Trophoblast cell (in vitro differentiated cells and primary cell): ENCODE measurements at regions not wholly inside any gene's neighbourhood (a gene's known extent, or its start where the extent isn't known, plus 50 kb on each side); places are given as distances from the start of the nearest gene placed in this dataset.
A peak's percentile ranks its signal among the peaks of the same experiment; 100 is the strongest.

Experiments used
- DNase-seq, 2 donors: peaks; one replicate each; pipeline ENCODE4 v3.0.0-alpha.2; 2016
- H2AFZ ChIP-seq: 2 replicates; pipeline ENCODE4 v1.6.1; 2013; ENCODE audit warnings: low read length, moderate library complexity, mild to moderate bottlenecking; ENCODE audit not compliant: insufficient read depth, poor library complexity
- H2AK5ac ChIP-seq: 2 replicates; pipeline ENCODE4 v1.6.1; 2013; ENCODE audit warnings: mild to moderate bottlenecking, low read length
- H2BK120ac ChIP-seq: 2 replicates; pipeline ENCODE4 v1.6.1; 2013; ENCODE audit warnings: low read length, mild to moderate bottlenecking, moderate library complexity; ENCODE audit not compliant: insufficient read depth, poor library complexity
- H2BK12ac ChIP-seq: 2 replicates; pipeline ENCODE4 v1.6.1; 2013; ENCODE audit warnings: mild to moderate bottlenecking, low read length, moderate library complexity
- H2BK5ac ChIP-seq: 2 replicates; pipeline ENCODE4 v1.6.1; 2013; ENCODE audit warnings: low read length, low read depth, moderate library complexity, mild to moderate bottlenecking; ENCODE audit not compliant: poor library complexity
- H3K14ac ChIP-seq: 2 replicates; pipeline ENCODE4 v1.6.1; 2013; ENCODE audit warnings: mild to moderate bottlenecking, low read length
- H3K18ac ChIP-seq: 2 replicates; pipeline ENCODE4 v1.6.1; 2013; ENCODE audit warnings: mild to moderate bottlenecking, low read length
- H3K23ac ChIP-seq: 2 replicates; pipeline ENCODE4 v1.6.1; 2013; ENCODE audit warnings: low read length
- H3K27ac ChIP-seq: 2 replicates; pipeline ENCODE4 v1.5.1; 2013; ENCODE audit warnings: low read depth, mild to moderate bottlenecking, inconsistent platforms, low read length, moderate library complexity
- H3K27me3 ChIP-seq: 2 replicates; pipeline ENCODE4 v1.6.1; 2013; ENCODE audit warnings: inconsistent platforms, mild to moderate bottlenecking, low read length, moderate library complexity; ENCODE audit not compliant: insufficient read depth
- H3K36me3 ChIP-seq, 2 experiments: 1 replicate in 1 of 2; 2 replicates in 1 of 2; pipeline ENCODE4 v1.6.1; 2013; ENCODE audit warnings: low read length in 2 of 2, mild to moderate bottlenecking in 2 of 2, moderate library complexity in 1 of 2; ENCODE audit not compliant: insufficient read depth in 2 of 2, control insufficient read depth in 1 of 2
- H3K4ac ChIP-seq: 2 replicates; pipeline ENCODE4 v1.6.1; 2013; ENCODE audit warnings: low read depth, mild to moderate bottlenecking, low read length, moderate library complexity
- H3K4me1 ChIP-seq, 2 experiments: 1 replicate in 1 of 2; 2 replicates in 1 of 2; pipeline ENCODE4 v1.6.1; 2013; ENCODE audit warnings: low read length in 2 of 2, mild to moderate bottlenecking in 2 of 2, moderate library complexity in 1 of 2; ENCODE audit not compliant: insufficient read depth in 2 of 2, control insufficient read depth in 1 of 2
- H3K4me2 ChIP-seq: 2 replicates; pipeline ENCODE4 v1.6.1; 2013; ENCODE audit warnings: inconsistent platforms, mild to moderate bottlenecking, low read length, moderate library complexity
- H3K4me3 ChIP-seq: 2 replicates; pipeline ENCODE4 v1.5.1; 2013; ENCODE audit warnings: mild to moderate bottlenecking, low read depth, low read length, inconsistent platforms
- H3K79me1 ChIP-seq: one replicate; pipeline ENCODE4 v1.6.1; 2013; ENCODE audit warnings: low read length
- H3K79me2 ChIP-seq: 2 replicates; pipeline ENCODE4 v1.6.1; 2013; ENCODE audit warnings: low read length, mild to moderate bottlenecking; ENCODE audit not compliant: control insufficient read depth, insufficient read depth, poor library complexity
- H3K9ac ChIP-seq: 2 replicates; pipeline ENCODE4 v1.6.1; 2013; ENCODE audit warnings: mild to moderate bottlenecking, low read length
- H3K9me3 ChIP-seq: 2 replicates; pipeline ENCODE4 v1.6.1; 2013; ENCODE audit warnings: low read depth, mild to moderate bottlenecking, control low read depth, inconsistent platforms, low read length; ENCODE audit not compliant: insufficient read depth
- H4K12ac ChIP-seq: 2 replicates; pipeline ENCODE4 v1.6.1; 2013; ENCODE audit warnings: low read depth, mild to moderate bottlenecking, low read length, moderate library complexity
- H4K8ac ChIP-seq: 2 replicates; pipeline ENCODE4 v1.6.1; 2013; ENCODE audit warnings: low read depth, mild to moderate bottlenecking, low read length, moderate library complexity
- H4K91ac ChIP-seq: one replicate; pipeline ENCODE4 v1.6.1; 2013; ENCODE audit warnings: low read depth, mild to moderate bottlenecking, low read length, moderate library complexity
- WGBS: extraction: QIAGEN DNeasy Blood & Tissue Kit; methylation state at CpG from one replicate; pipeline ENCODE4 v1.1.7; 2013; ENCODE audit warnings: missing lambda C conversion rate; ENCODE audit not compliant: insufficient read length, insufficient coverage; ENCODE audit errors: extremely low coverage; 5-methylcytosine and 5-hydroxymethylcytosine counted together

DNA sequence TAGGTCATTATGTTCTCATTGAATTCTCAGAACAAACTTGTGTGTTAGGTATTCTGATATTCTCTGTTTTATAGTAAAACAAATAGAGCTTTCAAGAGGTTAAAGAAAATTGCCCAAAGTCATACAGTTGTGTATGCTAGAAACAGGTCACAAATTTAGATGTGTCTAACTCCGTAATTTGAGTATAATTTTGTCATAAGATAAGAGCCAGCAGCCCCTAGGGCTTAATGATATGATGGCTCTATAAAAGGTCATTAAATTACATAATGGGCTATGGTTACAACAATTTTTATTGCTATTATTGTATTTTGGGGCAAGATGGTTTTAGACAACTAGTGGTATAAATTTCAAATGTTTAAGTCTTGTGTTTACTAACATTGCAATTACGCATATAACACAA is 701.9 kb downstream of the LUZP2 start:
- Histone ChIP-seq H2AK5ac (no peak overlapping the region), H3K4me3 (no peak overlapping the region), H2BK120ac (no peak overlapping the region), H3K18ac (no peak overlapping the region), H3K23ac (no peak overlapping the region), H4K8ac (no peak overlapping the region), H3K36me3 (no peaks in the 10 kb centered on the region), H3K79me2 (no peaks in the 10 kb centered on the region), H3K4me2 (no peak overlapping the region), H3K27me3 (no peaks in the 10 kb centered on the region), H2BK5ac (no peak overlapping the region), H3K27ac (no peak overlapping the region), H4K91ac (no peak overlapping the region), H3K9me3 (no peaks in the 10 kb centered on the region), H3K4me1 (no peaks in the 10 kb centered on the region), H4K12ac (no peak overlapping the region), H2AFZ (no peak overlapping the region), H2BK12ac (no peak overlapping the region), H3K4ac (no peak overlapping the region), H3K9ac (no peak overlapping the region), H3K14ac (no peak overlapping the region), H3K79me1 (no peaks in the 10 kb centered on the region)
- no peak for DNase-seq
- WGBS, result no CpG with 5 or more reads among the region's 2 CpGs

GRCh38 chr11:25200925-25201324 is 704.1 kb downstream of the LUZP2 start:
- no CpG with 5 or more reads among the region's 1 CpG for WGBS
- no peak for DNase-seq

DNA sequence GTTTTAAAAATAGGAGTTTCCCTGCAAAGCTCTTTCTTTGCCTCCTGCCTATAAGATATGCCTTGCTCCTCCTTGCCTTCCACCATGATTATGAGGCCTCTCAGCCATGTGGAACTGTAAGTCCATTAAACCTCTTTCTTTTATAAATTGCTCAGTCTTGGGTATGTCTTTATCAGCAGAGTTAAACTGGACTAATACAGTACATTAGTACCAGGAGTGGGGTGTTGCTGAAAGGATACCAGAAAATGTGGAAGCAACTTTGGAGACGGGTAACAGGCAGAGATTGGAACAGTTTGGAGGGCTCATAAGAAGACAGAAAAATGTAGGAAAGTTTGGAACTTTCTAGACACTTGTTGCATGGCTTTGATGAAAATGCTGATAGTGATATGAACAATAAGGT is 709.9 kb downstream of the LUZP2 start:
- Histone ChIP-seq H4K8ac (no peak overlapping the region), H4K12ac (no peak overlapping the region), H3K18ac (no peak overlapping the region), H2BK12ac (no peak overlapping the region), H3K4me2 (no peak overlapping the region), H3K27me3 (no peaks in the 10 kb centered on the region), H3K9me3 (no peaks in the 10 kb centered on the region), H3K36me3 (no peaks in the 10 kb centered on the region), H4K91ac (no peak overlapping the region), H2BK5ac (no peak overlapping the region), H3K79me2 (no peaks in the 10 kb centered on the region), H2AFZ (no peak overlapping the region), H3K4me3 (no peak overlapping the region), H3K27ac (no peak overlapping the region), H3K9ac (no peak overlapping the region), H2BK120ac (no peak overlapping the region), H3K4me1 (peaks cover 0 to 3% of the 10 kb centered on the region in 2 experiments), H3K79me1 (no peaks in the 10 kb centered on the region), H3K14ac (no peak overlapping the region), H3K23ac (no peak overlapping the region), H2AK5ac (no peak overlapping the region), H3K4ac (no peak overlapping the region)
- no CpG with 5 or more reads among the region's 1 CpG for WGBS
- no peak for DNase-seq

More at GRCh38 chr11:25200925-25201324, 704.1 kb downstream of the LUZP2 start:
- Histone ChIP-seq H2BK12ac (no peak overlapping the region), H3K27me3 (no peaks in the 10 kb centered on the region), H2BK120ac (no peak overlapping the region), H3K9ac (no peak overlapping the region), H3K14ac (no peak overlapping the region), H3K4me1 (no peaks in the 10 kb centered on the region), H3K23ac (no peak overlapping the region), H3K36me3 (no peaks in the 10 kb centered on the region), H2AK5ac (no peak overlapping the region), H2BK5ac (no peak overlapping the region), H2AFZ (no peak overlapping the region), H4K8ac (no peak overlapping the region), H4K91ac (no peak overlapping the region), H3K4me2 (no peak overlapping the region), H3K79me1 (no peaks in the 10 kb centered on the region), H3K79me2 (no peaks in the 10 kb centered on the region), H3K27ac (no peak overlapping the region), H3K18ac (no peak overlapping the region), H3K9me3 (no peaks in the 10 kb centered on the region), H3K4me3 (no peak overlapping the region), H3K4ac (no peak overlapping the region), H4K12ac (no peak overlapping the region)

GRCh38 chr11:25211635-25212254 is 714.9 kb downstream of the LUZP2 start:
- H3K4me3 ChIP-seq, result no peak overlapping the region
- H2BK5ac ChIP-seq, result no peak overlapping the region
- no peak overlapping the region for H3K14ac ChIP-seq
- no peak overlapping the region for H3K27ac ChIP-seq
- peak; percentile 32 to 53 for DNase-seq
- H3K27me3 ChIP-seq, result no peaks in the 10 kb centered on the region
- H3K4me1 ChIP-seq, result peaks cover 0 to 6% of the 10 kb centered on the region in 2 experiments
- no peak overlapping the region for H2BK120ac ChIP-seq
- no peak overlapping the region for H4K91ac ChIP-seq
- H2AK5ac ChIP-seq, result no peak overlapping the region
- H3K36me3 ChIP-seq, result no peaks in the 10 kb centered on the region
- no CpG with 5 or more reads among the region's 3 CpGs for WGBS
- no peak overlapping the region for H4K12ac ChIP-seq
- no peaks in the 10 kb centered on the region for H3K79me1 ChIP-seq
- no peak overlapping the region for H3K4ac ChIP-seq
- H3K23ac ChIP-seq, result no peak overlapping the region
- H4K8ac ChIP-seq, result no peak overlapping the region
- H3K9me3 ChIP-seq, result no peaks in the 10 kb centered on the region
- no peak overlapping the region for H2AFZ ChIP-seq
- H3K18ac ChIP-seq, result no peak overlapping the region
- no peak overlapping the region for H3K4me2 ChIP-seq
- H2BK12ac ChIP-seq, result no peak overlapping the region
- no peak overlapping the region for H3K9ac ChIP-seq
- H3K79me2 ChIP-seq, result no peaks in the 10 kb centered on the region
